Hepatocyte (in vitro differentiated cells): ENCODE measurements at regions not wholly inside any gene's neighbourhood (a gene's known extent, or its start where the extent isn't known, plus 50 kb on each side); places are given as distances from the start of the nearest gene placed in this dataset.

Experiments used
- EZH2 ChIP-seq: fragments of 200-600 bp; sonication (generic); IDR thresholded peaks from 2 replicates; pipeline ENCODE4 v1.6.1; 2016; ENCODE audit warnings: antibody characterized with exemption, mild to moderate bottlenecking, borderline replicate concordance
- EZH2phosphoT487 ChIP-seq: fragments of 200-600 bp; sonication (generic); IDR thresholded peaks from one replicate; pipeline ENCODE4 v1.6.1; 2018; ENCODE audit warnings: antibody characterized with exemption, mild to moderate bottlenecking, low read depth, moderate library complexity; ENCODE audit not compliant: unreplicated experiment, severe bottlenecking
- TF ChIP-seq, protein P1 (sequence below): fragments of 200-600 bp; sonication (generic); IDR thresholded peaks from 2 replicates; pipeline ENCODE4 v1.5.1; 2016; ENCODE audit warnings: antibody characterized with exemption, mild to moderate bottlenecking; ENCODE audit not compliant: poor library complexity

DNA sequence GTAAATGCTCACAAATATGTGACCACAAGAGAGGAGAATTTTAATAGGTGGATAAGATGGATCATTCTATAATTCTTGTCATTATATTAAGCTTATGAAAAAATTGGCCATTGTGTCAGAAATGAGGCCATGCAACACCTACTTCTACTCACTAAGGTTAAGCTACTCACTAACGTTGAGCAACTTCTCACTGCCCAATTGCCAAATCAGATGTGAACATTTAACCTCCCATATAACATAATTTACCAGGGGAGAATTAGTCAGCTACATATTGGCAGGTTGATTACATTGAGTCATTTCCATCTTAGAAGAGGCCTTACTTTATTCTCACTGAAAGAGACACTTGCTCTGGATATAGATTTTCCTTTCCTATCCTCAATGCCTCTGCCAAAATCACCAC is 211.2 kb upstream of the DGKB start:
- TF ChIP-seq, protein P1, sequence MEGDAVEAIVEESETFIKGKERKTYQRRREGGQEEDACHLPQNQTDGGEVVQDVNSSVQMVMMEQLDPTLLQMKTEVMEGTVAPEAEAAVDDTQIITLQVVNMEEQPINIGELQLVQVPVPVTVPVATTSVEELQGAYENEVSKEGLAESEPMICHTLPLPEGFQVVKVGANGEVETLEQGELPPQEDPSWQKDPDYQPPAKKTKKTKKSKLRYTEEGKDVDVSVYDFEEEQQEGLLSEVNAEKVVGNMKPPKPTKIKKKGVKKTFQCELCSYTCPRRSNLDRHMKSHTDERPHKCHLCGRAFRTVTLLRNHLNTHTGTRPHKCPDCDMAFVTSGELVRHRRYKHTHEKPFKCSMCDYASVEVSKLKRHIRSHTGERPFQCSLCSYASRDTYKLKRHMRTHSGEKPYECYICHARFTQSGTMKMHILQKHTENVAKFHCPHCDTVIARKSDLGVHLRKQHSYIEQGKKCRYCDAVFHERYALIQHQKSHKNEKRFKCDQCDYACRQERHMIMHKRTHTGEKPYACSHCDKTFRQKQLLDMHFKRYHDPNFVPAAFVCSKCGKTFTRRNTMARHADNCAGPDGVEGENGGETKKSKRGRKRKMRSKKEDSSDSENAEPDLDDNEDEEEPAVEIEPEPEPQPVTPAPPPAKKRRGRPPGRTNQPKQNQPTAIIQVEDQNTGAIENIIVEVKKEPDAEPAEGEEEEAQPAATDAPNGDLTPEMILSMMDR: no peak
- TF ChIP-seq EZH2: no peak
- no peak for TF ChIP-seq EZH2phosphoT487
